A673 (cell line): ENCODE measurements at regions not wholly inside any gene's neighbourhood (a gene's known extent, or its start where the extent isn't known, plus 50 kb on each side); places are given as distances from the start of the nearest gene placed in this dataset.

ENCODE experiments used
- BruUV-seq: library from RNA; stranded (reverse); fragments of 400-500 nt; replicated peaks from 2 replicates; lab custom pipeline; 2021; lab: Mats Ljungman, UMichigan
- CTCF ChIA-PET: fragments of 300-600 bp; sonication (Branson Sonifier 250); formaldehyde crosslinking; loops from one replicate; lab custom pipeline; 2022; ENCODE audit warnings: antibody characterized with exemption; lab: Charles Lee
- POLR2A ChIA-PET: fragments of 300-600 bp; sonication (Branson Sonifier 250); formaldehyde crosslinking; loops from one replicate; lab custom pipeline; 2022; ENCODE audit warnings: antibody characterized with exemption; ENCODE audit not compliant: low non-redundant PET; lab: Charles Lee
- DNase-seq: peaks from one replicate; pipeline ENCODE4 v3.0.0-alpha.2; 2015; ENCODE audit warnings: low spot score
- H3K27ac ChIP-seq: fragments of 200-600 bp; sonication (generic); 2 replicates; pipeline ENCODE4 v1.5.1; 2016; ENCODE audit warnings: mixed run types, low read depth, mild to moderate bottlenecking, mixed read lengths, antibody characterized with exemption, low read length; ENCODE audit not compliant: poor library complexity, severe bottlenecking
- H3K27me3 ChIP-seq: fragments of 200-600 bp; sonication (generic); replicated peaks from 2 replicates; pipeline ENCODE4 v1.6.1; 2017; ENCODE audit warnings: mixed run types, low read depth, mild to moderate bottlenecking, mixed read lengths, antibody characterized with exemption, low read length; ENCODE audit not compliant: insufficient read depth, poor library complexity
- H3K36me3 ChIP-seq: fragments of 200-600 bp; sonication (generic); 2 replicates; pipeline ENCODE4 v1.6.1; 2016; ENCODE audit warnings: mixed run types, mild to moderate bottlenecking, mixed read lengths, antibody characterized with exemption, low read length; ENCODE audit not compliant: insufficient read depth, poor library complexity, severe bottlenecking
- H3K4me1 ChIP-seq: fragments of 200-600 bp; sonication (generic); 2 replicates; pipeline ENCODE4 v1.6.1; 2017; ENCODE audit warnings: mixed run types, mild to moderate bottlenecking, mixed read lengths, antibody characterized with exemption, low read length; ENCODE audit not compliant: insufficient read depth, poor library complexity, severe bottlenecking
- H3K4me3 ChIP-seq: fragments of 200-600 bp; sonication (generic); 2 replicates; pipeline ENCODE4 v1.5.1; 2016; ENCODE audit warnings: low read depth, mixed run types, mild to moderate bottlenecking, mixed read lengths, low read length; ENCODE audit not compliant: poor library complexity, severe bottlenecking
- H3K9me3 ChIP-seq: fragments of 200-600 bp; sonication (generic); 2 replicates; pipeline ENCODE4 v1.6.1; 2016; ENCODE audit warnings: mixed run types, low read depth, mild to moderate bottlenecking, mixed read lengths, antibody characterized with exemption, low read length; ENCODE audit not compliant: poor library complexity, severe bottlenecking
- EZH2 ChIP-seq: fragments of 200-600 bp; sonication (generic); IDR thresholded peaks from 2 replicates; pipeline ENCODE4 v1.6.1; 2017; ENCODE audit warnings: borderline replicate concordance, low read depth, mild to moderate bottlenecking, mixed read lengths, antibody characterized with exemption, low read length; ENCODE audit not compliant: poor library complexity, severe bottlenecking
- intact Hi-C: fragments of 100-400 bp; cut with micrococcal nuclease; formaldehyde crosslinking; loops from one replicate; pipeline ENCODE4 v1.10.0; 2022; ENCODE audit not compliant: unreplicated experiment
- TF ChIP-seq, protein P1 (sequence below): fragments of 300-800, 200-600 bp; sonication (generic); conservative IDR thresholded peaks from 2 replicates; pipeline ENCODE4 v1.5.1; 2017; ENCODE audit warnings: low read depth, mild to moderate bottlenecking, antibody characterized with exemption, low read length, moderate library complexity, mixed read lengths

DNA sequence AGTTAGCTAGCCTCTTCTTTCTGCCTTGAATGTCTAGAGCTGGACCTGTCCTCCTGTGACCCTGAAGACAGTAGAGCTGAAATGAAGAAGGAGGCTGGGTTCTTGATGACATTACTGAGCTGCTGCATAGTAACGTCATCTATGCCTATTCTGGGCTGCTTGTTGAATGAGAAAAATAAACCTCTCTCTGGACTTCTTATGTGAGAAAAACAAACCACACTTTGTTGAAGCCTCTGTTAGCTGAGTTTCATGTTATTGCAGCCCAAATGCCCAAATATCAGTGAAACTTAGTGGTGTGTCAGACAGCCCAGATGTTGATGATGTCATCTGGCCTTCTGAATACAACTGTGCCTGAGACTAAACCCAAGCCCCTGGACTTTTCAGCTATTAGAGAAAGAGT, 67.0 kb upstream of the MAX start:
- H3K4me1 ChIP-seq = no peaks in the 10 kb centered on the region
- DNase-seq = no peak
- ChIA-PET POLR2A (interaction anchor here (0.6 kb wide), 1 partner anchor 9 kb away, joined by 4 read pairs; no protein-coding TSS in a partner anchor), CTCF (interaction anchor here (0.6 kb wide), 1 partner anchor 246 kb away, joined by 4 read pairs; no protein-coding TSS in a partner anchor)
- TF ChIP-seq, protein P1, sequence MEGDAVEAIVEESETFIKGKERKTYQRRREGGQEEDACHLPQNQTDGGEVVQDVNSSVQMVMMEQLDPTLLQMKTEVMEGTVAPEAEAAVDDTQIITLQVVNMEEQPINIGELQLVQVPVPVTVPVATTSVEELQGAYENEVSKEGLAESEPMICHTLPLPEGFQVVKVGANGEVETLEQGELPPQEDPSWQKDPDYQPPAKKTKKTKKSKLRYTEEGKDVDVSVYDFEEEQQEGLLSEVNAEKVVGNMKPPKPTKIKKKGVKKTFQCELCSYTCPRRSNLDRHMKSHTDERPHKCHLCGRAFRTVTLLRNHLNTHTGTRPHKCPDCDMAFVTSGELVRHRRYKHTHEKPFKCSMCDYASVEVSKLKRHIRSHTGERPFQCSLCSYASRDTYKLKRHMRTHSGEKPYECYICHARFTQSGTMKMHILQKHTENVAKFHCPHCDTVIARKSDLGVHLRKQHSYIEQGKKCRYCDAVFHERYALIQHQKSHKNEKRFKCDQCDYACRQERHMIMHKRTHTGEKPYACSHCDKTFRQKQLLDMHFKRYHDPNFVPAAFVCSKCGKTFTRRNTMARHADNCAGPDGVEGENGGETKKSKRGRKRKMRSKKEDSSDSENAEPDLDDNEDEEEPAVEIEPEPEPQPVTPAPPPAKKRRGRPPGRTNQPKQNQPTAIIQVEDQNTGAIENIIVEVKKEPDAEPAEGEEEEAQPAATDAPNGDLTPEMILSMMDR = no peak
- no peak for TF ChIP-seq EZH2
- H3K4me3 ChIP-seq = no peak overlapping the region
- no peaks in the 10 kb centered on the region for H3K36me3 ChIP-seq
- no peaks in the 10 kb centered on the region for H3K9me3 ChIP-seq
- intact Hi-C loops = loop anchor here (5.0 kb wide), 1 partner anchor 243 kb away; the partner anchor contains the start of gene FUT8
- no peak overlapping the region for H3K27ac ChIP-seq
- BruUV-seq = no TSS peak
- H3K27me3 ChIP-seq = peaks cover 7% of the 10 kb centered on the region

DNA sequence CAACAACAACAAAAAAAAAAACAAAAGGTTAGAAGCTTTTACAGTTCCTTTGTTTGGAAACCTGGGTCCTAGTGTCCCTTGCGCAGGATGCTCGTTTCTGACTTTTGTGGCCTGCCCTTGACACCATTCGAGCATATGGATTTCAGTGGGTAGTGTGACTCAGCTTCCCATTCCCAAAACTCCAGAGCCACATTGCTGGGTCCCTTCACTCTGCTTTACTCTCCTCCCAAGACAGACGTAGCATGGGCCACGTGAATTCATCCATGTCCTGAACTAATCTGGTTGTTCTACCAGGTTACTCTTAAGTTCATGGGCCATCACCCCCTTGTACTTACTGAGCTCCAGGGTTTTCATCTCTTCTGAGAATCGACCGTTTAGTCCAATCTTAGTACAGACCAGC, 68.0 kb upstream of the MAX start:
- H3K9me3 ChIP-seq = no peaks in the 10 kb centered on the region
- H3K4me3 ChIP-seq = no peak overlapping the region
- BruUV-seq = no TSS peak
- TF ChIP-seq, protein P1 = no peak
- TF ChIP-seq EZH2 = no peak
- H3K4me1 ChIP-seq = no peaks in the 10 kb centered on the region
- no peak overlapping the region for H3K27ac ChIP-seq
- DNase-seq = no peak
- CTCF ChIA-PET = interaction anchor here (0.6 kb wide), 1 partner anchor 245 kb away, joined by 4 read pairs; no protein-coding TSS in a partner anchor
- H3K36me3 ChIP-seq = no peaks in the 10 kb centered on the region
- H3K27me3 ChIP-seq = peaks cover 7% of the 10 kb centered on the region
- intact Hi-C loops = no loop called here
- POLR2A ChIA-PET = no interaction called here

DNA sequence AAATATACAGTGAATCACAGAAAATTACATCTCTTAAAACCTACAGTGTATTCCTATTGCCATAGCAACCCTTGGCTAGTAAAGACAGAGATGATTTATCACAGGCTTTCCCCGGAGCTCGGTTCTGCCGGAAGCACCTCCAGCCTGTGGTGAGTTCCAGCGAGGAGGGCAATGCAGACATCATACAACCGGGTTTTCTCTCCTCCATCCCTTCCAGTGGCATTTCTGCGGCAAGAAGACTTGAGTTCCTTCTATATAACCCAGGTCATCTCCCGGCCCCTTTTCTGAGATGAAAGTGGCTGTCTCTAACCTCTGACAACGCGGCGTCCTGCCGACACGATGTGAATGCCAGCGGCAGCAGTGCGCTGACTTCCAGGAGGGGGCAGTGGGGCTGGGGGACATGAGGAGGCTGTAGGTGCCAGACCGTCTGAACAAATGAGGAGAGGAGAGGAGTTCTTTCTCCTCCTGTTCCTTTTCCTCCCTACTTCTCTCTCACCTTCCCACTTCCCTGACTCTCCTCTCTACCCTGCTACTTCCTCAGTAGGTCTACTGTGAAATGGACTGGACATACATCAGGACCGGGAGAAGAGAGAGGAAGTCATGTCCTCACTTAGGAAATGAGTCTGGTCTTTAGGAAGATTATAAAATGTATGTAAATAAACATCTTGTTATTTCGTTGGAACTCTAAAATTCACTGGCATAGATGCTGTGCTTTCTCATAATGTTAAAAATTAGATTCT, 68.6 kb upstream of the MAX start:
- H3K36me3 ChIP-seq = no peaks in the 10 kb centered on the region
- TF ChIP-seq EZH2 = no peak
- TF ChIP-seq, protein P1 = peak; percentile 42
- no peak overlapping the region for H3K27ac ChIP-seq
- POLR2A ChIA-PET = no interaction called here
- no peaks in the 10 kb centered on the region for H3K4me1 ChIP-seq
- H3K4me3 ChIP-seq = peak overlapping the region; percentile 14
- no peaks in the 10 kb centered on the region for H3K9me3 ChIP-seq
- intact Hi-C loops = no loop called here
- H3K27me3 ChIP-seq = peaks cover 7% of the 10 kb centered on the region
- BruUV-seq = no TSS peak
- CTCF ChIA-PET = no interaction called here
- peak; percentile 43 for DNase-seq
